ENCODE measurements at regions not wholly inside any gene's neighbourhood (a gene's known extent, or its start where the extent isn't known, plus 50 kb on each side); places are given as distances from the start of the nearest gene placed in this dataset.
"Not testable (repeated sequence)": the region's sequence is repeated elsewhere in the genome, so short reads cannot be mapped to it uniquely, and the experiment has no call there.

GRCh38 chr18:23320709-23321236, 132.3 kb upstream of the RIOK3 start:
- no peaks in the 10 kb centered on the region for H3K4me1 ChIP-seq (ENCODE audit: control insufficient read depth in 1 of 2, extremely low read depth in 1 of 2, insufficient read depth in 2 of 2, low read length in 2 of 2)
- Mint-ChIP-seq H3K4me3 (no peak overlapping the region), H3K27ac (no peak overlapping the region), H3K27me3 (no peaks in the 10 kb centered on the region), H3K36me3 (peaks cover 9% of the 10 kb centered on the region), H3K9me3 (peaks cover 0 to 4% (median 0%) of the 10 kb centered on the region in 3 donors), H3K4me1 (peaks cover 0 to 2% (median 0%) of the 10 kb centered on the region in 3 donors)
- CTCF ChIA-PET, result interaction anchor here in 1 of 2 donors (0.5 kb wide), 1 partner anchor 40 kb away, joined by 3 read pairs; no protein-coding TSS in a partner anchor
- DNase-seq (no peak), ATAC-seq (replicated peaks in 1 of 4) (no peak)
- POLR2A ChIA-PET, result interaction anchor here in 1 of 2 donors (0.6 kb wide), 1 partner anchor 138 kb away, joined by 3 read pairs; no protein-coding TSS in a partner anchor
- WGBS (ENCODE audit: insufficient coverage), result no CpG with 5 or more reads among the region's 1 CpG
- no peaks in the 10 kb centered on the region for H3K9me3 ChIP-seq
- H3K36me3 ChIP-seq (ENCODE audit: control insufficient read depth in 2 of 2, extremely low read depth in 1 of 2, insufficient read depth in 1 of 2, low read length in 1 of 2), result no peaks in the 10 kb centered on the region
- no peaks in the 10 kb centered on the region for H3K27me3 ChIP-seq (replicated peaks in 1 of 2; ENCODE audit: control insufficient read depth in 2 of 2, extremely low read depth in 1 of 2, insufficient read depth in 2 of 2, low read length in 1 of 2)
- no peak overlapping the region for H3K4me3 ChIP-seq (ENCODE audit: control insufficient read depth in 1 of 2, extremely low read depth in 1 of 2, low read length in 1 of 2)
- no peak overlapping the region for H3K27ac ChIP-seq (ENCODE audit: low read length)

- ATAC-seq (replicated peaks in 1 of 4), result no peak
- no peak overlapping the region for H3K4me3 Mint-ChIP-seq
- ChIA-PET POLR2A (no interaction called here), CTCF (interaction anchor here in 1 of 2 donors (0.5 to 0.6 kb wide), 2 partner anchors 37 to 188 kb away, joined by 3 to 5 read pairs; no protein-coding TSS in a partner anchor)
- Histone ChIP-seq H3K27me3 (replicated peaks in 1 of 2; ENCODE audit: control insufficient read depth in 2 of 2, extremely low read depth in 1 of 2, insufficient read depth in 2 of 2, low read length in 1 of 2) (no peaks in the 10 kb centered on the region), H3K4me3 (ENCODE audit: control insufficient read depth in 1 of 2, extremely low read depth in 1 of 2, low read length in 1 of 2) (no peak overlapping the region), H3K4me1 (ENCODE audit: control insufficient read depth in 1 of 2, extremely low read depth in 1 of 2, insufficient read depth in 2 of 2, low read length in 2 of 2) (no peaks in the 10 kb centered on the region), H3K36me3 (ENCODE audit: control insufficient read depth in 2 of 2, extremely low read depth in 1 of 2, insufficient read depth in 1 of 2, low read length in 1 of 2) (no peaks in the 10 kb centered on the region), H3K27ac (ENCODE audit: low read length) (no peak overlapping the region), H3K9me3 (no peaks in the 10 kb centered on the region)
- peaks cover 0 to 4% (median 0%) of the 10 kb centered on the region in 3 donors for H3K9me3 Mint-ChIP-seq
- H3K36me3 Mint-ChIP-seq, result peaks cover 19% of the 10 kb centered on the region
- WGBS (ENCODE audit: insufficient coverage), result no CpG with 5 or more reads among the region's 5 CpGs
- peaks cover 0 to 2% (median 0%) of the 10 kb centered on the region in 3 donors for H3K4me1 Mint-ChIP-seq
- no peak overlapping the region for H3K27ac Mint-ChIP-seq
- H3K27me3 Mint-ChIP-seq, result no peaks in the 10 kb centered on the region
- DNase-seq, result no peak
Observed at GRCh38 chr18:23321996-23322395, 131.1 kb upstream of the RIOK3 start.

- H3K4me3 ChIP-seq (ENCODE audit: control insufficient read depth in 1 of 2, extremely low read depth in 1 of 2, low read length in 1 of 2), result no peak overlapping the region
- ATAC-seq (replicated peaks in 1 of 4), result no peak
- H3K27ac ChIP-seq (ENCODE audit: low read length), result no peak overlapping the region
- 86% methylated on average over 8 of the region's 11 CpGs for WGBS (ENCODE audit: insufficient coverage)
- no peak overlapping the region for H3K4me3 Mint-ChIP-seq
- no peaks in the 10 kb centered on the region for H3K27me3 ChIP-seq (replicated peaks in 1 of 2; ENCODE audit: control insufficient read depth in 2 of 2, extremely low read depth in 1 of 2, insufficient read depth in 2 of 2, low read length in 1 of 2)
- POLR2A ChIA-PET, result no interaction called here
- no peaks in the 10 kb centered on the region for H3K4me1 Mint-ChIP-seq
- peaks cover 21% of the 10 kb centered on the region for H3K36me3 Mint-ChIP-seq
- peaks cover 0 to 4% (median 0%) of the 10 kb centered on the region in 3 donors for H3K9me3 Mint-ChIP-seq
- H3K27ac Mint-ChIP-seq, result no peak overlapping the region
- H3K9me3 ChIP-seq, result no peaks in the 10 kb centered on the region
- DNase-seq, result no peak
- H3K36me3 ChIP-seq (ENCODE audit: control insufficient read depth in 2 of 2, extremely low read depth in 1 of 2, insufficient read depth in 1 of 2, low read length in 1 of 2), result no peaks in the 10 kb centered on the region
- CTCF ChIA-PET, result interaction anchor here in 1 of 2 donors (0.6 kb wide), 1 partner anchor 144 kb away, joined by 8 read pairs; no protein-coding TSS in a partner anchor
- H3K4me1 ChIP-seq (ENCODE audit: control insufficient read depth in 1 of 2, extremely low read depth in 1 of 2, insufficient read depth in 2 of 2, low read length in 2 of 2), result no peaks in the 10 kb centered on the region
- no peaks in the 10 kb centered on the region for H3K27me3 Mint-ChIP-seq
Observed at GRCh38 chr18:23324056-23324811, 128.9 kb upstream of the RIOK3 start.

GRCh38 chr18:23324861-23325260, 128.2 kb upstream of the RIOK3 start:
- POLR2A ChIA-PET, result no interaction called here
- Histone ChIP-seq H3K27ac (ENCODE audit: low read length) (no peak overlapping the region), H3K4me1 (ENCODE audit: control insufficient read depth in 1 of 2, extremely low read depth in 1 of 2, insufficient read depth in 2 of 2, low read length in 2 of 2) (no peaks in the 10 kb centered on the region), H3K27me3 (replicated peaks in 1 of 2; ENCODE audit: control insufficient read depth in 2 of 2, extremely low read depth in 1 of 2, insufficient read depth in 2 of 2, low read length in 1 of 2) (no peaks in the 10 kb centered on the region), H3K4me3 (ENCODE audit: control insufficient read depth in 1 of 2, extremely low read depth in 1 of 2, low read length in 1 of 2) (no peak overlapping the region), H3K9me3 (no peaks in the 10 kb centered on the region), H3K36me3 (ENCODE audit: control insufficient read depth in 2 of 2, extremely low read depth in 1 of 2, insufficient read depth in 1 of 2, low read length in 1 of 2) (no peaks in the 10 kb centered on the region)
- 86% methylated on average over 3 of the region's 4 CpGs for WGBS (ENCODE audit: insufficient coverage)
- H3K9me3 Mint-ChIP-seq, result peaks cover 0 to 4% (median 0%) of the 10 kb centered on the region in 3 donors
- no peaks in the 10 kb centered on the region for H3K4me1 Mint-ChIP-seq
- H3K27me3 Mint-ChIP-seq, result no peaks in the 10 kb centered on the region
- H3K36me3 Mint-ChIP-seq, result peaks cover 26% of the 10 kb centered on the region
- no peak overlapping the region for H3K27ac Mint-ChIP-seq
- ATAC-seq (replicated peaks in 1 of 4) (no peak), DNase-seq (no peak)
- CTCF ChIA-PET, result no interaction called here
- no peak overlapping the region for H3K4me3 Mint-ChIP-seq

GRCh38 chr18:23329671-23330070, 123.4 kb upstream of the RIOK3 start:
- H3K9me3 Mint-ChIP-seq; H3K4me3 ChIP-seq (ENCODE audit: control insufficient read depth in 1 of 2, extremely low read depth in 1 of 2, low read length in 1 of 2); H3K9me3 ChIP-seq; H3K4me1 Mint-ChIP-seq; H3K27ac ChIP-seq (ENCODE audit: low read length); CTCF ChIA-PET; H3K36me3 ChIP-seq (ENCODE audit: control insufficient read depth in 2 of 2, extremely low read depth in 1 of 2, insufficient read depth in 1 of 2, low read length in 1 of 2); H3K27me3 ChIP-seq (replicated peaks in 1 of 2; ENCODE audit: control insufficient read depth in 2 of 2, extremely low read depth in 1 of 2, insufficient read depth in 2 of 2, low read length in 1 of 2); DNase-seq; H3K4me1 ChIP-seq (ENCODE audit: control insufficient read depth in 1 of 2, extremely low read depth in 1 of 2, insufficient read depth in 2 of 2, low read length in 2 of 2); H3K27me3 Mint-ChIP-seq; POLR2A ChIA-PET; ATAC-seq (replicated peaks in 1 of 4); H3K4me3 Mint-ChIP-seq; H3K27ac Mint-ChIP-seq: not testable (repeated sequence)
- peaks cover 22% of the 10 kb centered on the region for H3K36me3 Mint-ChIP-seq
- no CpG with 5 or more reads among the region's 3 CpGs for WGBS (ENCODE audit: insufficient coverage)

- Mint-ChIP-seq H3K27me3 (no peaks in the 10 kb centered on the region), H3K4me1 (no peaks in the 10 kb centered on the region), H3K4me3 (no peak overlapping the region), H3K36me3 (peaks cover 18% of the 10 kb centered on the region), H3K27ac (no peak overlapping the region), H3K9me3 (no peaks in the 10 kb centered on the region)
- Histone ChIP-seq H3K4me3 (ENCODE audit: control insufficient read depth in 1 of 2, extremely low read depth in 1 of 2, low read length in 1 of 2) (no peak overlapping the region), H3K36me3 (ENCODE audit: control insufficient read depth in 2 of 2, extremely low read depth in 1 of 2, insufficient read depth in 1 of 2, low read length in 1 of 2) (peaks cover 0 to 7% of the 10 kb centered on the region in 2 donors), H3K27ac (ENCODE audit: low read length) (no peak overlapping the region), H3K4me1 (ENCODE audit: control insufficient read depth in 1 of 2, extremely low read depth in 1 of 2, insufficient read depth in 2 of 2, low read length in 2 of 2) (no peaks in the 10 kb centered on the region), H3K27me3 (replicated peaks in 1 of 2; ENCODE audit: control insufficient read depth in 2 of 2, extremely low read depth in 1 of 2, insufficient read depth in 2 of 2, low read length in 1 of 2) (no peaks in the 10 kb centered on the region), H3K9me3 (no peaks in the 10 kb centered on the region)
- POLR2A ChIA-PET, result no interaction called here
- WGBS (ENCODE audit: insufficient coverage), result 85% methylated on average over 6 of the region's 8 CpGs
- DNase-seq (no peak), ATAC-seq (replicated peaks in 1 of 4) (no peak)
- CTCF ChIA-PET, result no interaction called here
Observed at GRCh38 chr18:23330423-23330822, 122.7 kb upstream of the RIOK3 start.

Data from T-cell (primary cell).